Spleen (tissue), 7 donors: ENCODE measurements at regions not wholly inside any gene's neighbourhood (a gene's known extent, or its start where the extent isn't known, plus 50 kb on each side); places are given as distances from the start of the nearest gene placed in this dataset.

Experiments
- POLR2A ChIP-seq, 3 donors: fragments of 450-650 bp; IDR thresholded peaks; one replicate each; pipeline ENCODE4 v1.5.1; 2017; ENCODE audit warnings: antibody characterized with exemption in 3 of 3, mild to moderate bottlenecking in 1 of 3
- POLR2AphosphoS5 ChIP-seq, 3 donors: sonication (generic); formaldehyde crosslinking; IDR thresholded peaks; one replicate each; pipeline ENCODE4 v1.5.1; 2017; ENCODE audit warnings: antibody characterized with exemption in 3 of 3
- TF ChIP-seq, protein P1 (sequence below), 11 experiments: fragments of 200-600 bp in 7 of 11; fragments of 450-650 bp in 4 of 11; sonication (generic) in 4 of 11; IDR thresholded peaks in 8 of 11; conservative IDR thresholded peaks in 3 of 11; 1 replicate in 7 of 11; 2 replicates in 4 of 11; pipeline versions ENCODE4 v1.4.0 to v1.8.0; 2016 to 2021; ENCODE audit warnings: antibody characterized with exemption in 11 of 11, inconsistent platforms in 4 of 11, mild to moderate bottlenecking in 1 of 11
- donor health status: DM: no; HTN: no; CAD: no; lungs with moderate emphysema.
- donor health status: DM: no; HTN: no; CAD: no.
- donor health status: DM: no; HTN: no; CAD: no.

DNA sequence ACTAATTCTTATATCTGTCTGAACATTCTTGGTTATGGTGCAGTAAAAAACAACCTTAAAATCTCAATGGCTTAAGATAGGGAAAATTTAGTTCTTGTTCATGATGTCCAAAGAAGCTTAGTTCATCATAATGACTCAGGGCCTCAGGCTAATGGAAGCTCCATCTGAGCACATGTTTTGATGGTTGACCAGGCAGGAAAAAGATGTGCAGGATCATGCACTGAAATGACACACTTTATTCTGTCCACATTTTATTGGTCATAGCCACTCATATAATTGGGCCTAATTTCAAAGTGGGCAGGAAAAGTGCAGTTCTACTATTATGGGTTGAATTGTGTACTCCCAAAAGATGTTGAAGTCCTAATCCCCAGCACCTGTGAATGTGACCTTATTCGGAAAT, 198.2 kb downstream of the CENPF start:
- TF ChIP-seq, protein P1, sequence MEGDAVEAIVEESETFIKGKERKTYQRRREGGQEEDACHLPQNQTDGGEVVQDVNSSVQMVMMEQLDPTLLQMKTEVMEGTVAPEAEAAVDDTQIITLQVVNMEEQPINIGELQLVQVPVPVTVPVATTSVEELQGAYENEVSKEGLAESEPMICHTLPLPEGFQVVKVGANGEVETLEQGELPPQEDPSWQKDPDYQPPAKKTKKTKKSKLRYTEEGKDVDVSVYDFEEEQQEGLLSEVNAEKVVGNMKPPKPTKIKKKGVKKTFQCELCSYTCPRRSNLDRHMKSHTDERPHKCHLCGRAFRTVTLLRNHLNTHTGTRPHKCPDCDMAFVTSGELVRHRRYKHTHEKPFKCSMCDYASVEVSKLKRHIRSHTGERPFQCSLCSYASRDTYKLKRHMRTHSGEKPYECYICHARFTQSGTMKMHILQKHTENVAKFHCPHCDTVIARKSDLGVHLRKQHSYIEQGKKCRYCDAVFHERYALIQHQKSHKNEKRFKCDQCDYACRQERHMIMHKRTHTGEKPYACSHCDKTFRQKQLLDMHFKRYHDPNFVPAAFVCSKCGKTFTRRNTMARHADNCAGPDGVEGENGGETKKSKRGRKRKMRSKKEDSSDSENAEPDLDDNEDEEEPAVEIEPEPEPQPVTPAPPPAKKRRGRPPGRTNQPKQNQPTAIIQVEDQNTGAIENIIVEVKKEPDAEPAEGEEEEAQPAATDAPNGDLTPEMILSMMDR (IDR thresholded peaks at IDR 0.05 in 8 of 11, conservative IDR thresholded peaks at IDR 0.05 in 3 of 11): no peak
- TF ChIP-seq POLR2A (IDR thresholded peaks at IDR 0.05) (no peak), POLR2AphosphoS5 (IDR thresholded peaks at IDR 0.05) (no peak)
